MV-4-11 (cell line): ENCODE measurements at regions not wholly inside any gene's neighbourhood (a gene's known extent, or its start where the extent isn't known, plus 50 kb on each side); places are given as distances from the start of the nearest gene placed in this dataset.
A peak's percentile ranks its signal among the peaks of the same experiment; 100 is the strongest.
"Not testable (repeated sequence)": the region's sequence is repeated elsewhere in the genome, so short reads cannot be mapped to it uniquely, and the experiment has no call there.

Source experiments
- DNase-seq: peaks from one replicate; lab custom pipeline; 2025; lab: John Stamatoyannopoulos, UW

GRCh38 chr7:25596443-25596842, 368.2 kb upstream of the NPVF start:
- DNase-seq: no peak

- peak; percentile 91 for DNase-seq
These were observed 369.7 kb upstream of the NPVF start for GRCh38 chr7:25597946-25598345.

GRCh38 chr7:25598765-25599164, 370.5 kb upstream of the NPVF start:
- no peak for DNase-seq

GRCh38 chr7:25600262-25600920, 372.1 kb upstream of the NPVF start:
- DNase-seq: no peak

- DNase-seq: not testable (repeated sequence)
These were observed 374.6 kb upstream of the NPVF start for GRCh38 chr7:25602730-25603426.

GRCh38 chr7:25603427-25603740, 375.1 kb upstream of the NPVF start:
- not testable (repeated sequence) for DNase-seq

GRCh38 chr7:25611196-25611595, 382.9 kb upstream of the NPVF start:
- no peak for DNase-seq

DNA sequence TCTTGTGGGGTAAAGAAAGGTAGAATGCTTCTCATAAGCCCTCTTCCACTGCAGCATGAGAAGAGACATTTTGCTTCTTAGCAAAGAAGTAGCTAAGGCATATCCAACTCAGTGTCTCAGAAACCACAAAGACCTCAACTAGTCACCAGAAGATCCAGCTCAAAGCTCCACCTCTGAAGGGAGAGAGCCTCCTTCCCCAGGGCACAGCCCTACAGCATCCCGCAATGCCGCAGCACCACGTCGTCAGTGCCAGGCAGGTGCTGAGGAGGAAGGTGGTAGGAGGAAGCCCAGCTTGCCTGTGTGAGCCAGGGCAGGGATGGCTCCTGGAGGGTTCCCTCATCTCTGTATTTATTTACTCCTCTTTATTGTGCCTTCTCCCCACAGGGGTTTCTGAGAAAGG, 385.6 kb upstream of the NPVF start:
- DNase-seq: peak; percentile 76

DNA sequence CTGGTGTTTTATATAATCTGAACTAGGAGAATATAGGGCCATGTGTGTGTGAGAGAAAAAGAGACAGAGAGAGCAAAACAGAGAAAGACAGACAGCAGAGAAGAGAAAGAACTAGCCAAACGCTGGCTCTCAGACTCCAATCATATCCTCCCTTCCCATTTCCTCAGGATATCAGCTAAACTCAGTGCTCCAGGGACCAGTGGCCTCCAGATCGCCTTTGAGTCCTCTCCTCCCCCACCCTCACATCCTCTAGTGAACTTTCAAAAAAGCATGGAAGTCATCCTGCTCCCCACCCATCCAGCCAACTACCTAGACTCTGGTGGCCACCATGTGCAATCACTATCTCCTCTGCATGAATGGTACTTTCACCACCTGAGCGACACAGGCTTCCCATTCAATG, 386.1 kb upstream of the NPVF start:
- DNase-seq: no peak

DNA sequence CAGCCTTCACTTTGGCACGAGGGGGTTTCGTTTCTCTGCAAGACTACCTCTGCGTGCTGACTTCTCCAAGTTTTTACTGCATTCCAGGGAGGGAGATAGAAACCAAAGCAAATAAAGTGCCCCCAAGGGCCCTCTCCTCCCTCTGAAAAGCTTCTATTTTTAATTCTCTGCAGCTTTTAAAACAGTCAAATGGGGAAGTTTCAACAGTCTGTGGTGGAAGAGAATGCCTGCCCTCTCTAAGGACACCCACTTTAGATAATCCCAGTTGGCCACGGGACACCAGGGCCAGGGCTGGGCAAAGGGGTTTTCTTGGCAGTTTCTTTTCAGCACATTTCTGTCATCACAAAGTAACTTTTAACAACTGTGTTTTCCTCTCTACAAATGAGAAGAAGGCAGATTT, 386.7 kb upstream of the NPVF start:
- peak; percentile 96 for DNase-seq

- peak; percentile 90 for DNase-seq
These were observed 387.3 kb upstream of the NPVF start for GRCh38 chr7:25615593-25615992.

DNA sequence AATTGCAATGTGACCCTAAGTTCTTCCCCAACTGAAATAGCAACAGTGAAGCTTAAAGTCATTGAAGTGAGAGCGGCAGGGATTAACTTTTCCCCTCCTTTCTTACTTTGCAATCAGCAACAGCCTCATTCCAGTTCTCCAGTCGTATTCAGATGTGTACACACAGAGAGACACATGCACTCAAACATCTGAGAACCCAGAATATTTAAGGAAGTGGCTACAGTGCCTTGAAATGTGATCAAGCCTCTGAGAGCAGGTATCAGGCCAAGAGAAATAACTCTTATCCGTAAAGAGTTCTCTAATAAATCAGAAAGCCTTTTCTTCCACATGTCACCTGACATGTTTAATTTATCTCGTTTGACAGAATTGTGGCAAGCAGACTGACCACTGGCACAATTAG, 388.9 kb upstream of the NPVF start:
- peak; percentile 48 for DNase-seq

DNA sequence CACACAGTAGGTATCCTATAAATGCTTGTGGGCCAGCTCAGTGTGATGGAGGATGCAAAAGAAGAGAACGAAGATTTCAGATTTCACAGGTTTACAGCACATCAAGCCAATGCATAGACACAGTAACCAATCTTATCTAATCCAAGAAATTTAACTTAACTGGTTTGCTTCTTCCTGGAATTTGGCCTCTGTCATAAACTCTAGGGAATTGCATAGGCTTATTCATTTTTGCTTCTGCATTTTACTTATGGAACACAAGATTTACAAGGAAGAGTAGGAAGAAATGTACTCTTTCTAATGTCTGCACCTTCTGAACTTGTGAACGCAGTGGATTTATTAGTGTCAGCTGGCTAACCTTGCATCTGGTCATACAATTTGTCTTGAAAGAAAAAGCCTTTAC, 389.4 kb upstream of the NPVF start:
- no peak for DNase-seq

- DNase-seq: no peak
These were observed 391.1 kb upstream of the NPVF start for GRCh38 chr7:25619381-25619780.

DNA sequence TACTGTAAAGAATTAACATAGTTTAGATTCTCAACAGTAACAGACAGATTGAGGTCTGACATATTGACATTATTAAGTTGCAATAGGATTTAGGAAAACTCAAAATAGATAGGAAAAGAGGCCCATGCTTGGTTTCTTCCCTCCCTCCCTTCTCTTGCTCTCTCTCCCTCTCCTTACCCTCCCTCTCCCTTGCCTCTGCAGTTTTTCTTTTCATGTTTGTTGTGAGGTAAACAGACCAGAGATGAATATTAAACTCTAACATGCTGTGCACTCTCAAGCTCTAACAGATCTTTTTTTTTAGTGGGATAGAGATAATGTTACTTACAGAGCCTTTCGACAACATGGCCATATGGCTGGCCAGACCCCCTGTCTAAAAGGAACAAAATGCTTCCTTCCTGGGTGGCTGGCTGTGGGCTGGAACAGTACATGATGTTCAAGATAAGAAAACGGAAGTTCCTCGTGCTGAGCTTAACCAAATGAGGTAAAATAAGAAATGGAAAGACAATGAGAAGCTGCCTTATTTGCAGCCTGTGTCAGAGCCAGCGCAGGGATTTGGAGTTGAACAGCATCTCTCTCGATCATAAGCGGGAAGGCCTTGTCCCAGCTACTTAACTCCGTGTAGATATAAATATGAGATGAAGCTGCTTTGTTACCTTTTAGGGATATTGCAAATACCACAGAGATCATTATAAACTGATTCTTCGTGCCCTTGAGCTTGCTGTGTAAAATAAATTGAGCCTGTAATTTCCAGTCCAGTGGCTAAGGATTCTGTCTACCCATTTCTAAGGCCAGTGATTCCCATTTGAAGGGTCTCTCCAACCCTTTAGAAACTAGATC, 391.9 kb upstream of the NPVF start:
- DNase-seq: peak; percentile 85

- DNase-seq: no peak
These were observed 393.7 kb upstream of the NPVF start for GRCh38 chr7:25621993-25622392.

- no peak for DNase-seq
These were observed 394.4 kb upstream of the NPVF start for GRCh38 chr7:25622695-25623094.

DNA sequence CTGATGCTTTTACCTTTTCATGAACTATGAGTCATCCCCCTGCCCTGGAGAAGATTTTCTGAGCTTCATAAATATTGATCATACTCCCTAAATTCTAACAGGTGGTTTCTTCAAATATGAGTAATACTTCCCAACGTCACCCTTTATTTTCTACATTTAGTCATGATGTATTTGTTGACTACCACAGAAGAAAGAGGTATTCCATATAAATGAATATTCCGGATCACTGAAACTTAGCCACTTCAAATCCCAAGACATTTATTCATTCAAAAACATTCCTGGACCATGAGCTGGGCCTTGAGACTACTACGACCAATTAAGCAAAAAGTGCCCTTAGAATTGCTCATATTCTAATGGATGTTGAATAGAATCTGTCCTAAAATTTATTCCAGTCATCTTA, 395.8 kb upstream of the NPVF start:
- no peak for DNase-seq

- no peak for DNase-seq
These were observed 396.5 kb upstream of the NPVF start for GRCh38 chr7:25624833-25625232.

- DNase-seq: peak; percentile 19
These were observed 397.2 kb upstream of the NPVF start for GRCh38 chr7:25625306-25625992.

GRCh38 chr7:25626451-25627131, 398.3 kb upstream of the NPVF start:
- DNase-seq: no peak

DNA sequence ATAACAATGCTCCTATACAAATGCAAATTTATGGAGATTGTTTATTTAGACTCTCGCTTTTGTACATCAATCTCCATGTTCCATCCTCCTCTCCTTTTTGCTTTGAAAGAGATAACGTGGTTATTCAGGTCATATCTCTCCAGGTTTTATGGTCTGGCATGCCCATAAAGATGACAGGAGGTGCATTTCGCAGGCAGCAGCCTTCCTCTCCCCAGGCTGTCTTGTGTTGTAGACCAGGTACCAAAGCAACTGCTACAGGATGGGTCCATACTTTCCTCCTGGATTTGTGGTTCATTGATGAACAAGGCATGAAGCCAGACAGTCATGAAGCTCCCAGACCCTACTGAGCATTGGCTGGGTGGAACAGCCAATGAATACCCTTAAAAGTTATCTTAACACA, 400.2 kb upstream of the NPVF start:
- no peak for DNase-seq
